GM13977 (cell line): ENCODE measurements at regions not wholly inside any gene's neighbourhood (a gene's known extent, or its start where the extent isn't known, plus 50 kb on each side); places are given as distances from the start of the nearest gene placed in this dataset.

Experiments used
- DNase-seq: peaks from one replicate; pipeline ENCODE4 v3.0.0; 2012; ENCODE audit warnings: low spot score
- in situ Hi-C: fragments of 300-500 bp; cut with MboI; formaldehyde crosslinking; loops from one replicate; pipeline ENCODE4 v1.12.0; 2022; ENCODE audit warnings: low sequenced_read_pairs, low pct_unique_long_range_greater_than_20kb, mixed read lengths, inconsistent platforms; ENCODE audit not compliant: unreplicated experiment
- TF ChIP-seq, protein P1 (sequence below): IDR thresholded peaks from 2 replicates; pipeline ENCODE4 v1.5.1; 2012; ENCODE audit warnings: mild to moderate bottlenecking, control low read depth; ENCODE audit not compliant: insufficient read depth; ENCODE audit errors: extremely low read depth, missing control alignments

DNA sequence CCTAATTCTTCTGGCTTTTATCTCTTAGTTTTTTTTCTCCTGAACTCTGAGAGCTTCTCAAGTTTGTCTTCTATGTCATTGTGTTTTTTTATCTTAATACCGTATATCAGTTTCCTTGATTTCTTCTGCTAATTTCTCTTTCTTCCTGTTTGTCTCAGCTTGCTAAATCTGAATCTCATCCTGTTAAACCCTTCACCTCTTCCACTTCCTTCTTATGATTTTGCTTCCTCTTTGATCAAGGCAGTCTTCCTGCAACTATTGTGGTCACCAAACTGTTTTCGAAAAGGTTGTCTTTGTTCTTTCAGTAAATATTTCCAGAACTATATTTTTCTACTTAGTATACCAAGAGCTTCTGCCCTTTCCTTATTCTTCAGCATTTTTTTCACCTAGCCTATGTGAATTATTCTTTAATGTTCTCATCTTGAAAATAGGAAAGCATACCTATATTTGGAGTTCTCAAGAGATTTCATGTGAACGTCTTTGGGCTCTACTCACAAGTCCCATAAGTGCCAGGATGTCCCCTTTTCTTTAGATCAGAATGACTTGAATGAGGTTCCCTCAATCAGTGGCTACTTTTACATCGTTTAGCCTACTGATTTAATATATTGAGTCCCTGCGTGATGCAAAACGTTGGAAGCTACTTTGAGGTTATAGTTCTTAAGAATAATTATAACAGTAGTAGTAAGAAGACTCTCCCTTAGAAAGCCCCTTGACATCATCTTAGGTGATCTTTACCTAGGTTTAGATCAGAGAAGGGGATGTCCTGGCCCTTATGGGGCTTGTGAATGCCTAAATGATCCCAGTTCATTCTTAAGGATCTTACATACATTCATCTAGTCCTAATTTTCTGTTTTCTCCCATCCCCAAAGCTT, 415.4 kb upstream of the AUTS2 start:
- TF ChIP-seq, protein P1, sequence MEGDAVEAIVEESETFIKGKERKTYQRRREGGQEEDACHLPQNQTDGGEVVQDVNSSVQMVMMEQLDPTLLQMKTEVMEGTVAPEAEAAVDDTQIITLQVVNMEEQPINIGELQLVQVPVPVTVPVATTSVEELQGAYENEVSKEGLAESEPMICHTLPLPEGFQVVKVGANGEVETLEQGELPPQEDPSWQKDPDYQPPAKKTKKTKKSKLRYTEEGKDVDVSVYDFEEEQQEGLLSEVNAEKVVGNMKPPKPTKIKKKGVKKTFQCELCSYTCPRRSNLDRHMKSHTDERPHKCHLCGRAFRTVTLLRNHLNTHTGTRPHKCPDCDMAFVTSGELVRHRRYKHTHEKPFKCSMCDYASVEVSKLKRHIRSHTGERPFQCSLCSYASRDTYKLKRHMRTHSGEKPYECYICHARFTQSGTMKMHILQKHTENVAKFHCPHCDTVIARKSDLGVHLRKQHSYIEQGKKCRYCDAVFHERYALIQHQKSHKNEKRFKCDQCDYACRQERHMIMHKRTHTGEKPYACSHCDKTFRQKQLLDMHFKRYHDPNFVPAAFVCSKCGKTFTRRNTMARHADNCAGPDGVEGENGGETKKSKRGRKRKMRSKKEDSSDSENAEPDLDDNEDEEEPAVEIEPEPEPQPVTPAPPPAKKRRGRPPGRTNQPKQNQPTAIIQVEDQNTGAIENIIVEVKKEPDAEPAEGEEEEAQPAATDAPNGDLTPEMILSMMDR, result no peak
- DNase-seq, result no peak
- in situ Hi-C loops, result no loop called here

DNA sequence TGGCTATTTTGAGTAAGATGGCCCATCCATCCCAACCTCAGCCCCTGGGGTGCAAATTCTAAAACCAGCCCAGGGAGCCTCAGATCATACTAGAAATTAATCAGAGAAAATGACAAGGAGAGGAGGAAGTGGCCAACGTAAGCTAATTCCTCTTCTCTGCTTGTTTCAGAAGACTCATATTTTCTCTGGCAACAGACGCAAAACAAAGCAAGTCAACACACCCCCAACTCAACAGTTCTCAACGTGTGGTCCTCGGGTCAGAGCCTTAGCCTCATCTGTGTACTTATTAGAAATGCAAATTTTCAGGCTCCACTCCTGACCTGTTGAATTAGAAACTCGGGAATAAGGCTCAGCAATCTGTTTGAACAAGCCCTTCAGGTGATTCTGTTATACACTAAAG, 413.9 kb upstream of the AUTS2 start:
- no peak for DNase-seq
- in situ Hi-C loops, result no loop called here
- TF ChIP-seq, protein P1, result no peak

DNA sequence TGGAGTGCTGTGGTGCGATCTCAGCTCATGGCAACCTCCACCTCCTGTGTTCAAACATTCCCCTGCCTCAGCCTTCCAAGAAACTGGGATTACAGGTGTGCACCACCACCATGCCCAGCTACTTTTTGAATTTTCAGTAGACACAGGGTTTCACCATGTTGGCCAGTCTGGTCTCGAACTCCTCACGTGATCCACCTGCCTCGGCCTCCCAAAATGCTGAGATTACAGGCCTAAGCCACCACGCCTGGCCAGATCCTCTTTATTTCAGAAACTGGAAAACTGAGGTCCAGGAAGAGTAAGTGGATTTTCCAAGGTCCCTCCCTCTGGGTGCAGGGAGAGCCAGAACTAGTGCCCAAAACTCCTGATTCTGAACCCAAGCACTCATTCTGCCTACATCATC, 413.1 kb upstream of the AUTS2 start:
- TF ChIP-seq, protein P1, result no peak
- DNase-seq, result no peak
- in situ Hi-C loops, result no loop called here

DNA sequence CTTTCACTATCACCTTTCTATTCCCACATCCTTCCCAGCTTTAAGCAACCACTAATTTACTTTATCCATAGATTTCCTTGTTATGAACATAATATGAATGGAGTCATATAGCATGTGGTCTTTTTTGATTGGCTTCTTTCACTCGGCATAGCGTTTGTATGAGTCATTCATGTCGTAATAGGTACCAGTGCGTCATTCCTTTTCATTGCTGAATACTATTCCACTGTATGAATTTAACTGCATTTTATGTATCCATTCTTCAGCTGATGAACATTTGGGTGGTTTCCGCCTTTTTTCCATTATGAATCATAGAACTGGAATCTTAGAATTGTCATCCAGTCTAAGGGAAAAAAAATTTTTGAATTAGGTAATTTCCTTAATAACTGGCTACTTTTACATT, 411.3 kb upstream of the AUTS2 start:
- TF ChIP-seq, protein P1, result no peak
- DNase-seq, result no peak
- in situ Hi-C loops, result no loop called here

DNA sequence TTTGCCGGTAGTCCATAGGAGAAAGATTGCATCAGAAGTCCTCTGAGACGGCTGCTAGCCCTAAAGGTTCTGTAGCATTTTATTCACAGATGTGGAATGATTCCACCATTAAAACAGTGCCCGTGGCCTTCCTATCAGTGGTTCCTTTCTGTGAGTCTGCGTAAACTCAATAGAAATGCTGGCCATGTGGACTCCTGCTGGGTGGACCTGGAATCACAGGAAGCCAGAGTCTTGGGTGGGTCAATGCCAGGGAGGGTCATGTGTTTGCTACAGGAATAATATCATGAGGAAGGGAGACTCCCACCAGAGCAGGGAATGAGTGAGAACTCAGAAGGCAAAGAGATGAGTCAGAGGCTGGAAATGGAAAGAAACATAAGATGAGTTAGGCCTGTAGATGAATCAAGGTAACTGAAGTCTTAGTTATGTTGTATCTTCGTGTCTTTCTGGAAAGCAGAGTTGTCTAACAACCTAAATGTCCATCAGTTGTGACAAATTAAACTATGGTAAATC, 410.4 kb upstream of the AUTS2 start:
- no peak for DNase-seq
- in situ Hi-C loops, result no loop called here
- TF ChIP-seq, protein P1, result no peak

DNA sequence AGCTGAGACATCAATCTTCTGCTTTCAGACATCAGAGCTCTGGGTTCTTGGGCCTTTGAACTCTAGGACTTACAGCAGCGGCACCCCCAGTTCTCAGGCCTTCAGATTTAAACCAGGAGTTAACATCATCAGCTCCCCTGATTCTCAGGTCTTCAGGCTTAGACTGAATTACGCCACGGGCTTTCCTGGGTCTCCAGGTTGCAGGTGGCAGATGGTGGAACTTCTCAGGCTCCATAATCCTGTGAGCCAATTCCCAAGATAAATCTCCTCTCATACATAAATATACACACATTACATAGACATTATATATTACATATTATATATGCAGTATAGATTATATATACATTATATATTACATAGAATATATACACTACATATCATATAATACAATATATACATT, 408.9 kb upstream of the AUTS2 start:
- DNase-seq, result no peak
- in situ Hi-C loops, result no loop called here
- TF ChIP-seq, protein P1, result no peak
